Spinal cord (tissue), 9 donors: ENCODE measurements at regions not wholly inside any gene's neighbourhood (a gene's known extent, or its start where the extent isn't known, plus 50 kb on each side); places are given as distances from the start of the nearest gene placed in this dataset.
A peak's percentile ranks its signal among the peaks of the same experiment; 100 is the strongest.
"Not testable (repeated sequence)": the region's sequence is repeated elsewhere in the genome, so short reads cannot be mapped to it uniquely, and the experiment has no call there.

Experiments
- DNase-seq, 6 donors: peaks; one replicate each; pipeline versions ENCODE4 v3.0.0 to v3.0.0-alpha.2; 2013 to 2015; ENCODE audit warnings: low spot score in 6 of 6, low read depth in 4 of 6
- H3K27ac ChIP-seq: one replicate; pipeline ENCODE4 v1.5.1; 2013; ENCODE audit warnings: low read depth, low read length, control low read depth
- H3K27me3 ChIP-seq: one replicate; pipeline ENCODE4 v1.6.1; 2013; ENCODE audit warnings: low read length; ENCODE audit not compliant: control insufficient read depth, insufficient read depth
- H3K36me3 ChIP-seq: one replicate; pipeline ENCODE4 v1.6.1; 2013; ENCODE audit warnings: low read length; ENCODE audit not compliant: control insufficient read depth, insufficient read depth
- H3K4me1 ChIP-seq: one replicate; pipeline ENCODE4 v1.6.1; 2013; ENCODE audit warnings: low read length; ENCODE audit not compliant: control insufficient read depth, insufficient read depth
- H3K4me3 ChIP-seq: one replicate; pipeline ENCODE4 v1.5.1; 2013; ENCODE audit warnings: low read depth, low read length, control low read depth
- H3K9me3 ChIP-seq: one replicate; pipeline ENCODE4 v1.6.1; 2013; ENCODE audit warnings: low read length; ENCODE audit not compliant: control insufficient read depth, insufficient read depth
- WGBS: methylation state at CpG from one replicate; pipeline ENCODE4 v1.1.5; 2013; ENCODE audit warnings: missing lambda C conversion rate; ENCODE audit not compliant: insufficient coverage; 5-methylcytosine and 5-hydroxymethylcytosine counted together
- donor health status: healthy.

DNA sequence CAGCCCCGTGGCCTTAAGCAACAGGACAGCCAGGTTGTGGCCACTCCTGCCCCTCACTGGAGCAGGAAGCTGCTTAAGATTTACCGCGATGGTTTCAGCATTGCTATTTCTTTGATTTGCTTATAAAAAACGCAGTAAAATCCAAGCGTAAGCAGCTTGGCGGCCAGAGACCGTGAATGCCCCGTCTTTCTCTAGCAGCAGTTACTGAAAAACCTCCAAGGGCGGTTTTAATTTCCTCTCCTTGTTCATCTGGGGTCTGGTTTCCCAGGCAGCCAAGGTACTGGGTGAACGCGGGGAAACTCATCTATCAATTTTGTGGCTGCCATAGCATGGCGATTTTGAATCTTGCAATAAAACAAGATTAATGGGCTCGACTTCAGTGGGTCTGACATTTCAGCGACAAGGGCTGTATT lies 130.3 kb downstream of the MINAR1 start:
- Histone ChIP-seq H3K36me3 (no peaks in the 10 kb centered on the region), H3K27me3 (no peaks in the 10 kb centered on the region), H3K9me3 (no peaks in the 10 kb centered on the region), H3K27ac (peak overlapping the region; percentile 40), H3K4me1 (peaks cover 7% of the 10 kb centered on the region), H3K4me3 (no peak overlapping the region)
- WGBS: 17% methylated on average over 14 of the region's 14 CpGs
- DNase-seq: peak in 4 of 6 donors; percentile 9 to 87 (median 26)

GRCh38 chr15:79562899-79563298 lies 130.8 kb downstream of the MINAR1 start:
- DNase-seq: no peak
- Histone ChIP-seq H3K4me3 (no peak overlapping the region), H3K4me1 (peaks cover 7% of the 10 kb centered on the region), H3K27me3 (no peaks in the 10 kb centered on the region), H3K9me3 (peaks cover under 1% of the 10 kb centered on the region), H3K27ac (no peak overlapping the region), H3K36me3 (no peaks in the 10 kb centered on the region)
- 81% methylated on average over 5 of the region's 10 CpGs for WGBS

DNA sequence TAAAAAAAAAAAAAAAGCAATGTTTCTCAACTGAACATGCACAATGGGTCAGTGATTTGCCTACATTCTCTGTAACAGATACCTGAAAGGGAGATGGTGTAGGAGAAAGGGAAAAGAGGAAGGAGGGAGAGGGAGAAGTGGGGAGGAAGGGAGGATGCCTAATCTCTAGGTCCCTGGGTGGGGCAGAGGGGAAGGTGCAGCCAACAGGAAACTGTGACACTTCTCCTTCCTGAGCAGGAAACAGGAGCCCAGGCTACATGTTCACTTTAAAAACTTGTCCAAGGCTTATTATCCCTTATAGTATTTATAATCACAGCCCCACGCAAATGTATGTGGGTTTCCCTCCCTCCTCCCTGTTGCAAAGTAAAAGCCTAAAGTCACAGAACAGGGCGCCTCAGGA lies 137.9 kb downstream of the MINAR1 start:
- no peak for DNase-seq
- H3K27me3 ChIP-seq: no peaks in the 10 kb centered on the region
- H3K27ac ChIP-seq: no peak overlapping the region
- peaks cover 3% of the 10 kb centered on the region for H3K9me3 ChIP-seq
- no peaks in the 10 kb centered on the region for H3K4me1 ChIP-seq
- 86% methylated on average over 1 of the region's 2 CpGs for WGBS
- H3K36me3 ChIP-seq: no peaks in the 10 kb centered on the region
- H3K4me3 ChIP-seq: no peak overlapping the region

- Histone ChIP-seq H3K36me3 (no peaks in the 10 kb centered on the region), H3K27me3 (no peaks in the 10 kb centered on the region), H3K9me3 (peaks cover 3% of the 10 kb centered on the region), H3K27ac (no peak overlapping the region), H3K4me1 (no peaks in the 10 kb centered on the region), H3K4me3 (no peak overlapping the region)
- 68% methylated on average over 5 of the region's 6 CpGs for WGBS
- DNase-seq: peak in 1 of 6 donors; percentile 13
These were observed 140.7 kb downstream of the MINAR1 start for GRCh38 chr15:79572691-79573404.

- not testable (repeated sequence) for H3K27me3 ChIP-seq, DNase-seq, H3K36me3 ChIP-seq, H3K27ac ChIP-seq, H3K9me3 ChIP-seq, H3K4me1 ChIP-seq, H3K4me3 ChIP-seq
- WGBS: no CpG with 5 or more reads among the region's 2 CpGs
These were observed 142.5 kb downstream of the MINAR1 start for GRCh38 chr15:79574431-79575273.

- H3K36me3 ChIP-seq: no peaks in the 10 kb centered on the region
- no peak overlapping the region for H3K4me3 ChIP-seq
- H3K27ac ChIP-seq: no peak overlapping the region
- H3K4me1 ChIP-seq: no peaks in the 10 kb centered on the region
- no peaks in the 10 kb centered on the region for H3K9me3 ChIP-seq
- no peak for DNase-seq
- H3K27me3 ChIP-seq: no peaks in the 10 kb centered on the region
These were observed 150.5 kb downstream of the MINAR1 start for GRCh38 chr15:79582650-79583049.

DNA sequence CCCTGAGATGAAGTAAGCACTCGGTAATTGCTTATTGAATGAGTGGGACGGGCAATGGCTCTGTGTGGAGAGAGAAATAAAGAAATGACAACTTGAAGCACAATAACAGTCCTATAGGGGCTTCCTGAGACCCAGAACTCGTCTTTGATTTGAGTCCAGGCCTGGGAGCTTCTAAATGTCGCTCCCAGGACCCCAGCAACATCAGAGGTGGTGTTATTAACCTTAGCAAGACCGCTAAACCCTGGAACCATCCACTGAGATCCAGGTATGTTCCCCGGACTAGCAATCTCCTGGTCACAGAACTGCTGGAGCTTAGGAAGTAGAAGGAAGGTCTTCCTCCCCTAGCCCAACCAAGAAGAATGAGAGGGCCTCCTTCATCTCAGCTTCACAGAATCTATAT lies 160.0 kb downstream of the MINAR1 start:
- no peaks in the 10 kb centered on the region for H3K4me1 ChIP-seq

GRCh38 chr15:79593119-79593869 lies 161.2 kb downstream of the MINAR1 start:
- H3K27ac ChIP-seq: no peak overlapping the region
- 44% methylated on average over 3 of the region's 4 CpGs for WGBS
- H3K9me3 ChIP-seq: no peaks in the 10 kb centered on the region
- DNase-seq: peak in 1 of 6 donors; percentile 46
- H3K4me1 ChIP-seq: no peaks in the 10 kb centered on the region
- no peak overlapping the region for H3K4me3 ChIP-seq
- no peaks in the 10 kb centered on the region for H3K36me3 ChIP-seq
- H3K27me3 ChIP-seq: no peaks in the 10 kb centered on the region

More for the DNA sequence above, 160.0 kb downstream of the MINAR1 start:
- no peak for DNase-seq
- Histone ChIP-seq H3K9me3 (no peaks in the 10 kb centered on the region), H3K36me3 (no peaks in the 10 kb centered on the region), H3K27ac (no peak overlapping the region), H3K4me3 (no peak overlapping the region), H3K27me3 (no peaks in the 10 kb centered on the region)
- 79% methylated on average over 3 of the region's 6 CpGs for whole genome bisulfite sequencing

DNA sequence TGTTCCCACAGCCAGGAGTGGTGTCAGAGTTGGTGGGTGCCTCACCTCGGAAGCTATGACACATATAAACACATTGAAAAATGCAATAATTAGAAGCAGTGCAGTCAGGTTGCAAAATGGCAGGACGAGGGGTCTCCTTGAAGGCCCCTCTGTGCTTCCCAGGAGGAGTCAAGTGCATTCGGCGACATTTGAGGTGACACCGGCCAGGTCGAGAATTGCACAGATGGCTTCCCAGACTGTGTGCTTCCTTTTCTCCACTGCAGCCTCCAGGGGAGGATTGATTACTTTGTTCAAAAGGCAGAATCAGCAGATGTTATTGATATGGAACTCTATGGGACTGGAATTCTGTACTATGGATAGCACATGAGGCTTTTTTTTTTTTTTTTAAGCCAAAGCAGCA lies 163.2 kb downstream of the MINAR1 start:
- Histone ChIP-seq H3K27me3 (no peaks in the 10 kb centered on the region), H3K4me3 (no peak overlapping the region), H3K9me3 (no peaks in the 10 kb centered on the region), H3K27ac (no peak overlapping the region), H3K4me1 (no peaks in the 10 kb centered on the region), H3K36me3 (no peaks in the 10 kb centered on the region)
- DNase-seq: peak in 1 of 6 donors; percentile 49
- WGBS: 88% methylated on average over 3 of the region's 6 CpGs
